Activated CD4-positive, alpha-beta T cell treated with anti-CD3 and anti-CD28 coated beads for 36 hours (primary cell): ENCODE measurements at regions not wholly inside any gene's neighbourhood (a gene's known extent, or its start where the extent isn't known, plus 50 kb on each side); places are given as distances from the start of the nearest gene placed in this dataset.
"Not testable (repeated sequence)": the region's sequence is repeated elsewhere in the genome, so short reads cannot be mapped to it uniquely, and the experiment has no call there.

ENCODE experiments used
- ATAC-seq: fragments of 200-7000 bp; cut with Tn5 transposase; one replicate; pipeline ENCODE4 v1.10.0; 2021; ENCODE audit warnings: mild to moderate bottlenecking, moderate library complexity
- CTCF ChIA-PET: fragments of 350-600 bp; sonication (Branson Sonifier 250); formaldehyde crosslinking; loops from one replicate; lab custom pipeline; 2021; ENCODE audit warnings: antibody characterized with exemption; lab: Charles Lee
- POLR2A ChIA-PET: fragments of 350-600 bp; sonication (Branson Sonifier 250); formaldehyde crosslinking; loops from one replicate; lab custom pipeline; 2021; ENCODE audit warnings: antibody characterized with exemption, inconsistent platforms; lab: Charles Lee
- DNase-seq: peaks from one replicate; pipeline ENCODE4 v3.0.0-alpha.2; 2020
- H3K27ac Mint-ChIP-seq: one replicate; pipeline ENCODE4 v1.8.0; 2021; ENCODE audit warnings: mixed read lengths
- H3K27me3 Mint-ChIP-seq: one replicate; pipeline ENCODE4 v1.8.0; 2021; ENCODE audit warnings: mixed read lengths
- H3K36me3 Mint-ChIP-seq: one replicate; pipeline ENCODE4 v1.8.0; 2021; ENCODE audit warnings: low read depth, mixed read lengths
- H3K4me1 Mint-ChIP-seq: one replicate; pipeline ENCODE4 v1.8.0; 2021; ENCODE audit warnings: mixed read lengths
- H3K4me3 Mint-ChIP-seq: one replicate; pipeline ENCODE4 v1.8.0; 2021; ENCODE audit warnings: mild to moderate bottlenecking, moderate library complexity, mixed read lengths
- H3K9me3 Mint-ChIP-seq: one replicate; pipeline ENCODE4 v1.8.0; 2021; ENCODE audit warnings: low read depth, mixed read lengths
- intact Hi-C, 2 experiments: fragments of 100-400 bp; cut with DNase I in 1 of 2; cut with micrococcal nuclease in 1 of 2; formaldehyde crosslinking; loops; one replicate each; pipeline versions ENCODE4 v1.14.2 to v1.15.1; 2022 to 2024; cut with DNase I, micrococcal nuclease

- DNase-seq (no peak), ATAC-seq (no peak)
- peaks cover 5% of the 10 kb centered on the region for H3K27me3 Mint-ChIP-seq
- H3K9me3 Mint-ChIP-seq, result no peaks in the 10 kb centered on the region
- intact Hi-C loops, result no loop called here
- ChIA-PET POLR2A (no interaction called here), CTCF (no interaction called here)
- H3K4me1 Mint-ChIP-seq, result peaks cover 5% of the 10 kb centered on the region
- no peak overlapping the region for H3K4me3 Mint-ChIP-seq
- no peaks in the 10 kb centered on the region for H3K36me3 Mint-ChIP-seq
- H3K27ac Mint-ChIP-seq, result no peak overlapping the region
These were observed 133.5 kb upstream of the TBL1XR1 start for GRCh38 chr3:177330779-177331178.

- DNase-seq, result no peak
- Mint-ChIP-seq H3K36me3 (no peaks in the 10 kb centered on the region), H3K9me3 (no peaks in the 10 kb centered on the region), H3K4me1 (peaks cover 9% of the 10 kb centered on the region), H3K27ac (no peak overlapping the region), H3K27me3 (peaks cover 7% of the 10 kb centered on the region), H3K4me3 (no peak overlapping the region)
- CTCF ChIA-PET, result no interaction called here
- POLR2A ChIA-PET, result no interaction called here
- ATAC-seq, result no peak
- intact Hi-C loops, result no loop called here
These were observed 134.0 kb upstream of the TBL1XR1 start for GRCh38 chr3:177331203-177331835.

GRCh38 chr3:177332955-177333354 is 135.7 kb upstream of the TBL1XR1 start:
- Mint-ChIP-seq H3K36me3 (no peaks in the 10 kb centered on the region), H3K9me3 (no peaks in the 10 kb centered on the region), H3K4me3 (no peak overlapping the region), H3K27me3 (peaks cover 6% of the 10 kb centered on the region), H3K4me1 (peaks cover 23% of the 10 kb centered on the region), H3K27ac (no peak overlapping the region)
- CTCF ChIA-PET, result interaction anchor here (1.1 kb wide), 1 partner anchor 9 kb away, joined by 3 read pairs; no protein-coding TSS in a partner anchor
- intact Hi-C loops, result no loop called here
- DNase-seq (no peak), ATAC-seq (no peak)
- POLR2A ChIA-PET, result no interaction called here

GRCh38 chr3:177333533-177334520 is 136.5 kb upstream of the TBL1XR1 start:
- ATAC-seq (no peak), DNase-seq (no peak)
- POLR2A ChIA-PET, result no interaction called here
- intact Hi-C loops, result no loop called here
- CTCF ChIA-PET, result interaction anchor here (0.6 to 1.1 kb wide), 2 partner anchors 10 to 1045 kb away, joined by 3 read pairs; no protein-coding TSS in a partner anchor
- Mint-ChIP-seq H3K9me3 (no peaks in the 10 kb centered on the region), H3K27me3 (peaks cover 6% of the 10 kb centered on the region), H3K4me3 (no peak overlapping the region), H3K27ac (no peak overlapping the region), H3K4me1 (peaks cover 31% of the 10 kb centered on the region), H3K36me3 (no peaks in the 10 kb centered on the region)

- Mint-ChIP-seq H3K27ac (no peak overlapping the region), H3K4me1 (peaks cover 39% of the 10 kb centered on the region), H3K36me3 (no peaks in the 10 kb centered on the region), H3K9me3 (no peaks in the 10 kb centered on the region), H3K4me3 (no peak overlapping the region), H3K27me3 (peaks cover 6% of the 10 kb centered on the region)
- POLR2A ChIA-PET, result no interaction called here
- no peak for DNase-seq
- intact Hi-C loops, result no loop called here
- ATAC-seq, result no peak
- CTCF ChIA-PET, result interaction anchor here (0.7 kb wide), 1 partner anchor 17 kb away, joined by 3 read pairs; no protein-coding TSS in a partner anchor
These were observed 137.5 kb upstream of the TBL1XR1 start for GRCh38 chr3:177334803-177335202.

- H3K4me3 Mint-ChIP-seq, result no peak overlapping the region
- DNase-seq (no peak), ATAC-seq (no peak)
- intact Hi-C loops, result no loop called here
- H3K9me3 Mint-ChIP-seq, result no peaks in the 10 kb centered on the region
- no peak overlapping the region for H3K27ac Mint-ChIP-seq
- ChIA-PET CTCF (no interaction called here), POLR2A (no interaction called here)
- no peaks in the 10 kb centered on the region for H3K36me3 Mint-ChIP-seq
- H3K27me3 Mint-ChIP-seq, result peaks cover 6% of the 10 kb centered on the region
- H3K4me1 Mint-ChIP-seq, result peaks cover 39% of the 10 kb centered on the region
These were observed 138.4 kb upstream of the TBL1XR1 start for GRCh38 chr3:177335728-177336127.

- Mint-ChIP-seq H3K4me3 (no peak overlapping the region), H3K36me3 (no peaks in the 10 kb centered on the region), H3K27me3 (peaks cover 6% of the 10 kb centered on the region), H3K9me3 (no peaks in the 10 kb centered on the region), H3K27ac (peak overlapping the region; percentile 78), H3K4me1 (peaks cover 39% of the 10 kb centered on the region)
- DNase-seq (no peak), ATAC-seq (no peak)
- ChIA-PET CTCF (interaction anchor here (1.1 to 1.8 kb wide), 3 partner anchors 9 to 136 kb away, joined by 3 to 5 read pairs (median 3); no protein-coding TSS in a partner anchor), POLR2A (interaction anchor here (0.5 to 1.8 kb wide), 9 partner anchors 9 to 194 kb away, joined by 3 to 12 read pairs (median 4); partner anchors contain the start of gene TBL1XR1)
- intact Hi-C loops, result loop anchor here (1.0 kb wide), 6 partner anchors 8 to 140 kb away; partner anchors contain the start of gene TBL1XR1 (in 1 of the 2)
These were observed 139.7 kb upstream of the TBL1XR1 start for GRCh38 chr3:177336873-177337450.

- H3K4me1 Mint-ChIP-seq, result peaks cover 41% of the 10 kb centered on the region
- peak overlapping the region; percentile 23 for H3K4me3 Mint-ChIP-seq
- POLR2A ChIA-PET, result interaction anchor here (0.5 to 1.8 kb wide), 9 partner anchors 8 to 195 kb away, joined by 3 to 12 read pairs (median 4); partner anchors contain the start of gene TBL1XR1
These were observed 140.5 kb upstream of the TBL1XR1 start for GRCh38 chr3:177337541-177338331.

GRCh38 chr3:177338697-177339219 is 141.5 kb upstream of the TBL1XR1 start:
- ChIA-PET POLR2A (interaction anchor here (1.7 to 1.8 kb wide), 2 partner anchors 19 to 21 kb away, joined by 6 to 12 read pairs; no protein-coding TSS in a partner anchor), CTCF (interaction anchor here (0.7 kb wide), 1 partner anchor 11 kb away, joined by 3 read pairs; no protein-coding TSS in a partner anchor)
- DNase-seq (no peak), ATAC-seq (no peak)
- intact Hi-C loops, result no loop called here
- peaks cover 43% of the 10 kb centered on the region for H3K4me1 Mint-ChIP-seq
- no peak overlapping the region for H3K4me3 Mint-ChIP-seq
- H3K27ac Mint-ChIP-seq, result peak overlapping the region; percentile 13
- H3K27me3 Mint-ChIP-seq, result peaks cover 6% of the 10 kb centered on the region
- H3K36me3 Mint-ChIP-seq, result no peaks in the 10 kb centered on the region
- no peaks in the 10 kb centered on the region for H3K9me3 Mint-ChIP-seq

More at GRCh38 chr3:177337541-177338331, 140.5 kb upstream of the TBL1XR1 start:
- intact Hi-C loops, result loop anchor here (1.0 kb wide), 6 partner anchors 8 to 140 kb away; partner anchors contain the start of gene TBL1XR1 (in 1 of the 2)
- no peaks in the 10 kb centered on the region for H3K9me3 Mint-ChIP-seq
- peak; percentile 89 for DNase-seq
- no peaks in the 10 kb centered on the region for H3K36me3 Mint-ChIP-seq
- peaks cover 6% of the 10 kb centered on the region for H3K27me3 Mint-ChIP-seq
- CTCF ChIA-PET, result interaction anchor here (0.7 to 1.8 kb wide), 4 partner anchors 8 to 137 kb away, joined by 3 to 5 read pairs (median 3); no protein-coding TSS in a partner anchor
- ATAC-seq, result peak; percentile 89
- peak overlapping the region; percentile 78 for H3K27ac Mint-ChIP-seq

- H3K27me3 Mint-ChIP-seq, DNase-seq, H3K4me3 Mint-ChIP-seq, H3K36me3 Mint-ChIP-seq, CTCF ChIA-PET, intact Hi-C loops, H3K9me3 Mint-ChIP-seq, POLR2A ChIA-PET: not testable (repeated sequence)
- peaks cover 44% of the 10 kb centered on the region for H3K4me1 Mint-ChIP-seq
- H3K27ac Mint-ChIP-seq, result peak overlapping the region; percentile 13
- ATAC-seq, result peak; percentile 26
These were observed 142.0 kb upstream of the TBL1XR1 start for GRCh38 chr3:177339220-177339703.
